ENCODE measurements at regions not wholly inside any gene's neighbourhood (a gene's known extent, or its start where the extent isn't known, plus 50 kb on each side); places are given as distances from the start of the nearest gene placed in this dataset.

DNA sequence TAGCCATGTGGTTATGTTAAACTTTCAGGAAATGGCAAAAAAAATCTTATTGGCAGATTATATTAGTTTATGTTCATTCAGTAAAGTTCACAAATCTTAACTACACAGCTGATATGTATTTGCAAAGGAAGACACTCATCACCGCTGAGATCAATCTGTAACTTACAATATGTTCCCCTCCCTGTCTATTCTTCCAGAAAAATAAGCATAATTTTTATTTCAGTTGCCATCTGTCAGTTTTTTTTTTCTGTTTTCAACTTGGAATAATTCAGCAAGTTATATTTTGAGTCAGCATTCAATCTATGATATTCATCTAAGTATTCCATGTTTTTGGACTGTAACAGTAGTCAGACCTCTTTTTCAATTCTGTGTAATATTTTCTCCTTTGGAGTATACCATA lies 1019.9 kb upstream of the PTPRD start:
- POLR2A ChIA-PET, result no interaction called here
- intact Hi-C loops (cut with micrococcal nuclease), result no loop called here
- ATAC-seq, result no peak

GRCh38 chr9:11646831-11647230 lies 1034.0 kb upstream of the PTPRD start:
- H3K9me3 Mint-ChIP-seq, result peaks cover 13% of the 10 kb centered on the region
- POLR2A ChIA-PET, result interaction anchor here (0.5 kb wide), 1 partner anchor 41 kb away, joined by 3 read pairs; no protein-coding TSS in a partner anchor
- ATAC-seq (no peak), DNase-seq (no peak)
- H3K36me3 Mint-ChIP-seq (ENCODE audit: low read depth), result no peaks in the 10 kb centered on the region
- no peaks in the 10 kb centered on the region for H3K27me3 Mint-ChIP-seq
- no peaks in the 10 kb centered on the region for H3K4me1 Mint-ChIP-seq (ENCODE audit: low read depth)
- intact Hi-C loops (cut with micrococcal nuclease), result no loop called here
- TF ChIP-seq, protein P1, sequence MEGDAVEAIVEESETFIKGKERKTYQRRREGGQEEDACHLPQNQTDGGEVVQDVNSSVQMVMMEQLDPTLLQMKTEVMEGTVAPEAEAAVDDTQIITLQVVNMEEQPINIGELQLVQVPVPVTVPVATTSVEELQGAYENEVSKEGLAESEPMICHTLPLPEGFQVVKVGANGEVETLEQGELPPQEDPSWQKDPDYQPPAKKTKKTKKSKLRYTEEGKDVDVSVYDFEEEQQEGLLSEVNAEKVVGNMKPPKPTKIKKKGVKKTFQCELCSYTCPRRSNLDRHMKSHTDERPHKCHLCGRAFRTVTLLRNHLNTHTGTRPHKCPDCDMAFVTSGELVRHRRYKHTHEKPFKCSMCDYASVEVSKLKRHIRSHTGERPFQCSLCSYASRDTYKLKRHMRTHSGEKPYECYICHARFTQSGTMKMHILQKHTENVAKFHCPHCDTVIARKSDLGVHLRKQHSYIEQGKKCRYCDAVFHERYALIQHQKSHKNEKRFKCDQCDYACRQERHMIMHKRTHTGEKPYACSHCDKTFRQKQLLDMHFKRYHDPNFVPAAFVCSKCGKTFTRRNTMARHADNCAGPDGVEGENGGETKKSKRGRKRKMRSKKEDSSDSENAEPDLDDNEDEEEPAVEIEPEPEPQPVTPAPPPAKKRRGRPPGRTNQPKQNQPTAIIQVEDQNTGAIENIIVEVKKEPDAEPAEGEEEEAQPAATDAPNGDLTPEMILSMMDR (IDR thresholded peaks at IDR 0.05), result no peak
- H3K27ac Mint-ChIP-seq, result no peak overlapping the region
- H3K4me3 Mint-ChIP-seq, result no peak overlapping the region
- CTCF ChIA-PET, result no interaction called here

More for the DNA sequence above, 1019.9 kb upstream of the PTPRD start:
- Mint-ChIP-seq H3K27me3 (no peaks in the 10 kb centered on the region), H3K4me1 (ENCODE audit: low read depth) (no peaks in the 10 kb centered on the region), H3K27ac (no peak overlapping the region), H3K4me3 (no peak overlapping the region), H3K9me3 (peaks cover 13% of the 10 kb centered on the region), H3K36me3 (ENCODE audit: low read depth) (no peaks in the 10 kb centered on the region)
- no peak for DNase-seq
- TF ChIP-seq, protein P1 (IDR thresholded peaks at IDR 0.05), result no peak
- CTCF ChIA-PET, result no interaction called here

- peaks cover 18% of the 10 kb centered on the region for H3K9me3 Mint-ChIP-seq
- H3K36me3 Mint-ChIP-seq (ENCODE audit: low read depth), result no peaks in the 10 kb centered on the region
- H3K4me1 Mint-ChIP-seq (ENCODE audit: low read depth), result no peaks in the 10 kb centered on the region
- TF ChIP-seq, protein P1 (IDR thresholded peaks at IDR 0.05), result no peak
- intact Hi-C loops (cut with micrococcal nuclease), result no loop called here
- ChIA-PET CTCF (no interaction called here), POLR2A (no interaction called here)
- DNase-seq, result no peak
- H3K27ac Mint-ChIP-seq, result no peak overlapping the region
- H3K4me3 Mint-ChIP-seq, result no peak overlapping the region
- no peaks in the 10 kb centered on the region for H3K27me3 Mint-ChIP-seq
- no peak for ATAC-seq
Measured at GRCh38 chr9:11653867-11654266, 1039.3 kb upstream of the TYRP1 start.

GRCh38 chr9:11663913-11664312 lies 1029.3 kb upstream of the TYRP1 start:
- ATAC-seq (no peak), DNase-seq (no peak)
- intact Hi-C loops (cut with micrococcal nuclease), result no loop called here
- no peak overlapping the region for H3K27ac Mint-ChIP-seq
- no peaks in the 10 kb centered on the region for H3K4me1 Mint-ChIP-seq (ENCODE audit: low read depth)
- TF ChIP-seq, protein P1 (IDR thresholded peaks at IDR 0.05), result no peak
- no peaks in the 10 kb centered on the region for H3K36me3 Mint-ChIP-seq (ENCODE audit: low read depth)
- ChIA-PET POLR2A (no interaction called here), CTCF (no interaction called here)
- no peak overlapping the region for H3K4me3 Mint-ChIP-seq
- no peaks in the 10 kb centered on the region for H3K27me3 Mint-ChIP-seq
- peaks cover 18% of the 10 kb centered on the region for H3K9me3 Mint-ChIP-seq

DNA sequence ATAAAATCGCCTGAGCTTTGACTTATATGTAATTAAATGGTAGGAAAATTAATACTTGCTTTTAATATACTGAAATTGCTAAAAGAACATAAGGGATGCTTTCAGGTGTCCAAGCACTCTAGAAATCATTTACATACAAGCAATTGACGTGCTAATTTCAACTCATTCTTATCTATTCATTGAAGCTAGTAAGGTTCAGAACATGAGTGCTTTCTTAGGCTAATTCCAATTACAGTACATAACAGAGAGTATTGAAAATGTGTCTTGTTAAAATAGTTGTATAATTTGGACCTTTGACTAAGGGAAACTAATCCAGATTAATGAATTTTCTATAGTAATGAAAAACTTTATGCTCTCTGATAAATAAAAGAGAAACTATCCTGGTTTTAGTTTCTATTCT lies 1016.4 kb upstream of the TYRP1 start:
- ATAC-seq (no peak), DNase-seq (no peak)
- TF ChIP-seq, protein P1 (IDR thresholded peaks at IDR 0.05), result no peak
- Mint-ChIP-seq H3K36me3 (ENCODE audit: low read depth) (no peaks in the 10 kb centered on the region), H3K27ac (no peak overlapping the region), H3K27me3 (no peaks in the 10 kb centered on the region), H3K4me3 (no peak overlapping the region), H3K4me1 (ENCODE audit: low read depth) (no peaks in the 10 kb centered on the region), H3K9me3 (peaks cover 17% of the 10 kb centered on the region)
- intact Hi-C loops (cut with micrococcal nuclease), result no loop called here
- POLR2A ChIA-PET, result no interaction called here
- CTCF ChIA-PET, result no interaction called here

Data from activated CD8-positive, alpha-beta T cell treated with anti-CD3 and anti-CD28 coated beads for 36 hours (primary cell).